ENCODE measurements at regions not wholly inside any gene's neighbourhood (a gene's known extent, or its start where the extent isn't known, plus 50 kb on each side); places are given as distances from the start of the nearest gene placed in this dataset.
A peak's percentile ranks its signal among the peaks of the same experiment; 100 is the strongest.

- H3K18ac ChIP-seq (ENCODE audit: low read length): peak overlapping the region; percentile 32
- H3K36me3 ChIP-seq (ENCODE audit: control insufficient read depth, insufficient read depth, low read length): no peaks in the 10 kb centered on the region
- H4K5ac ChIP-seq (ENCODE audit: low read length): no peak overlapping the region
- H3K4me3 ChIP-seq (ENCODE audit: low read length): no peak overlapping the region
- H3K79me2 ChIP-seq (ENCODE audit: control insufficient read depth, insufficient read depth, low read length): no peaks in the 10 kb centered on the region
- H3K23ac ChIP-seq (ENCODE audit: low read length): no peak overlapping the region
- H3K27me3 ChIP-seq (ENCODE audit: insufficient read depth, low read length, poor library complexity): no peaks in the 10 kb centered on the region
- no CpG with 5 or more reads among the region's 1 CpG for WGBS (ENCODE audit: extremely low coverage, insufficient coverage, low lambda C conversion rate)
- H3K27ac ChIP-seq (ENCODE audit: low read depth, low read length): no peak overlapping the region
- no peaks in the 10 kb centered on the region for H3K79me1 ChIP-seq (ENCODE audit: low read length)
- no peak overlapping the region for H2AK5ac ChIP-seq (ENCODE audit: low read length)
- no peak overlapping the region for H2BK15ac ChIP-seq (replicated peaks; ENCODE audit: low read depth)
- no peak overlapping the region for H2BK120ac ChIP-seq (ENCODE audit: low read depth, low read length)
- no peak overlapping the region for H4K8ac ChIP-seq (ENCODE audit: low read depth, low read length)
- DNase-seq: peak; percentile 46
- no peak overlapping the region for H3K4me2 ChIP-seq (ENCODE audit: low read length)
- no peaks in the 10 kb centered on the region for H3K4me1 ChIP-seq (ENCODE audit: control insufficient read depth, low read depth, low read length)
- no peak overlapping the region for H3K56ac ChIP-seq (ENCODE audit: low read length)
- H2BK5ac ChIP-seq (ENCODE audit: low read length): no peak overlapping the region
- H3K9ac ChIP-seq (ENCODE audit: low read length): no peak overlapping the region
- no peak overlapping the region for H3K4ac ChIP-seq (ENCODE audit: low read depth, low read length)
Observed at GRCh38 chr6:119446115-119446554, 96.6 kb upstream of the MAN1A1 start.

- Histone ChIP-seq H2BK120ac (ENCODE audit: low read depth, low read length) (no peak overlapping the region), H2BK5ac (ENCODE audit: low read length) (no peak overlapping the region), H3K4me2 (ENCODE audit: low read length) (no peak overlapping the region), H4K8ac (ENCODE audit: low read depth, low read length) (no peak overlapping the region), H2BK15ac (replicated peaks; ENCODE audit: low read depth) (no peak overlapping the region), H3K4me1 (ENCODE audit: control insufficient read depth, low read depth, low read length) (no peaks in the 10 kb centered on the region), H3K9ac (ENCODE audit: low read length) (no peak overlapping the region), H3K36me3 (ENCODE audit: control insufficient read depth, insufficient read depth, low read length) (no peaks in the 10 kb centered on the region), H3K4ac (ENCODE audit: low read depth, low read length) (no peak overlapping the region), H2AK5ac (ENCODE audit: low read length) (no peak overlapping the region), H3K79me1 (ENCODE audit: low read length) (no peaks in the 10 kb centered on the region), H3K56ac (ENCODE audit: low read length) (no peak overlapping the region), H3K4me3 (ENCODE audit: low read length) (no peak overlapping the region), H3K27ac (ENCODE audit: low read depth, low read length) (no peak overlapping the region), H3K18ac (ENCODE audit: low read length) (no peak overlapping the region), H3K27me3 (ENCODE audit: insufficient read depth, low read length, poor library complexity) (no peaks in the 10 kb centered on the region), H4K5ac (ENCODE audit: low read length) (no peak overlapping the region), H3K23ac (ENCODE audit: low read length) (no peak overlapping the region), H3K79me2 (ENCODE audit: control insufficient read depth, insufficient read depth, low read length) (no peaks in the 10 kb centered on the region)
- peak; percentile 53 for DNase-seq
- no CpG with 5 or more reads among the region's 4 CpGs for WGBS (ENCODE audit: extremely low coverage, insufficient coverage, low lambda C conversion rate)
Observed at GRCh38 chr6:119445666-119446065, 96.1 kb upstream of the MAN1A1 start.

- no peak overlapping the region for H4K8ac ChIP-seq (ENCODE audit: low read depth, low read length)
- WGBS (ENCODE audit: extremely low coverage, insufficient coverage, low lambda C conversion rate): no CpG with 5 or more reads among the region's 4 CpGs
- no peaks in the 10 kb centered on the region for H3K79me1 ChIP-seq (ENCODE audit: low read length)
- H2AK5ac ChIP-seq (ENCODE audit: low read length): no peak overlapping the region
- H3K4me2 ChIP-seq (ENCODE audit: low read length): no peak overlapping the region
- H3K18ac ChIP-seq (ENCODE audit: low read length): no peak overlapping the region
- H3K9ac ChIP-seq (ENCODE audit: low read length): no peak overlapping the region
- no peaks in the 10 kb centered on the region for H3K4me1 ChIP-seq (ENCODE audit: control insufficient read depth, low read depth, low read length)
- no peaks in the 10 kb centered on the region for H3K27me3 ChIP-seq (ENCODE audit: insufficient read depth, low read length, poor library complexity)
- H2BK5ac ChIP-seq (ENCODE audit: low read length): no peak overlapping the region
- no peak overlapping the region for H3K4me3 ChIP-seq (ENCODE audit: low read length)
- H2BK15ac ChIP-seq (replicated peaks; ENCODE audit: low read depth): no peak overlapping the region
- H2BK120ac ChIP-seq (ENCODE audit: low read depth, low read length): no peak overlapping the region
- H3K36me3 ChIP-seq (ENCODE audit: control insufficient read depth, insufficient read depth, low read length): no peaks in the 10 kb centered on the region
- no peak overlapping the region for H3K23ac ChIP-seq (ENCODE audit: low read length)
- H4K5ac ChIP-seq (ENCODE audit: low read length): no peak overlapping the region
- H3K4ac ChIP-seq (ENCODE audit: low read depth, low read length): no peak overlapping the region
- no peaks in the 10 kb centered on the region for H3K79me2 ChIP-seq (ENCODE audit: control insufficient read depth, insufficient read depth, low read length)
- H3K27ac ChIP-seq (ENCODE audit: low read depth, low read length): no peak overlapping the region
- no peak for DNase-seq
- no peak overlapping the region for H3K56ac ChIP-seq (ENCODE audit: low read length)
Observed at GRCh38 chr6:119444642-119445557, 95.3 kb upstream of the MAN1A1 start.

- no peaks in the 10 kb centered on the region for H3K79me2 ChIP-seq (ENCODE audit: control insufficient read depth, insufficient read depth, low read length)
- H3K4ac ChIP-seq (ENCODE audit: low read depth, low read length): no peak overlapping the region
- no peak overlapping the region for H3K4me2 ChIP-seq (ENCODE audit: low read length)
- no peaks in the 10 kb centered on the region for H3K27me3 ChIP-seq (ENCODE audit: insufficient read depth, low read length, poor library complexity)
- H4K5ac ChIP-seq (ENCODE audit: low read length): no peak overlapping the region
- H2BK5ac ChIP-seq (ENCODE audit: low read length): no peak overlapping the region
- no peak overlapping the region for H3K56ac ChIP-seq (ENCODE audit: low read length)
- no peak overlapping the region for H3K4me3 ChIP-seq (ENCODE audit: low read length)
- H3K9ac ChIP-seq (ENCODE audit: low read length): no peak overlapping the region
- no peak overlapping the region for H3K27ac ChIP-seq (ENCODE audit: low read depth, low read length)
- no peak overlapping the region for H2BK120ac ChIP-seq (ENCODE audit: low read depth, low read length)
- H3K36me3 ChIP-seq (ENCODE audit: control insufficient read depth, insufficient read depth, low read length): no peaks in the 10 kb centered on the region
- no peak for DNase-seq
- peak overlapping the region; percentile 11 for H2AK5ac ChIP-seq (ENCODE audit: low read length)
- H3K18ac ChIP-seq (ENCODE audit: low read length): no peak overlapping the region
- no peaks in the 10 kb centered on the region for H3K4me1 ChIP-seq (ENCODE audit: control insufficient read depth, low read depth, low read length)
- H4K8ac ChIP-seq (ENCODE audit: low read depth, low read length): no peak overlapping the region
- no peaks in the 10 kb centered on the region for H3K79me1 ChIP-seq (ENCODE audit: low read length)
- H3K23ac ChIP-seq (ENCODE audit: low read length): no peak overlapping the region
- WGBS (ENCODE audit: extremely low coverage, insufficient coverage, low lambda C conversion rate): no CpG with 5 or more reads among the region's 7 CpGs
- no peak overlapping the region for H2BK15ac ChIP-seq (replicated peaks; ENCODE audit: low read depth)
Observed at GRCh38 chr6:119443993-119444641, 94.6 kb upstream of the MAN1A1 start.

- no peak overlapping the region for H4K5ac ChIP-seq (ENCODE audit: low read length)
- no peak for DNase-seq
- no CpG with 5 or more reads among the region's 9 CpGs for WGBS (ENCODE audit: extremely low coverage, insufficient coverage, low lambda C conversion rate)
- no peak overlapping the region for H3K4me2 ChIP-seq (ENCODE audit: low read length)
- H3K18ac ChIP-seq (ENCODE audit: low read length): no peak overlapping the region
- no peak overlapping the region for H2BK5ac ChIP-seq (ENCODE audit: low read length)
- H2BK15ac ChIP-seq (replicated peaks; ENCODE audit: low read depth): no peak overlapping the region
- H3K56ac ChIP-seq (ENCODE audit: low read length): no peak overlapping the region
- no peak overlapping the region for H3K4me3 ChIP-seq (ENCODE audit: low read length)
- no peak overlapping the region for H3K4ac ChIP-seq (ENCODE audit: low read depth, low read length)
- H3K9ac ChIP-seq (ENCODE audit: low read length): no peak overlapping the region
- H3K23ac ChIP-seq (ENCODE audit: low read length): no peak overlapping the region
- H3K79me1 ChIP-seq (ENCODE audit: low read length): no peaks in the 10 kb centered on the region
- H3K4me1 ChIP-seq (ENCODE audit: control insufficient read depth, low read depth, low read length): no peaks in the 10 kb centered on the region
- H3K27me3 ChIP-seq (ENCODE audit: insufficient read depth, low read length, poor library complexity): no peaks in the 10 kb centered on the region
- H2BK120ac ChIP-seq (ENCODE audit: low read depth, low read length): no peak overlapping the region
- no peak overlapping the region for H4K8ac ChIP-seq (ENCODE audit: low read depth, low read length)
- no peak overlapping the region for H3K27ac ChIP-seq (ENCODE audit: low read depth, low read length)
- H3K79me2 ChIP-seq (ENCODE audit: control insufficient read depth, insufficient read depth, low read length): no peaks in the 10 kb centered on the region
- H2AK5ac ChIP-seq (ENCODE audit: low read length): no peak overlapping the region
- no peaks in the 10 kb centered on the region for H3K36me3 ChIP-seq (ENCODE audit: control insufficient read depth, insufficient read depth, low read length)
Observed at GRCh38 chr6:119442776-119443184, 93.2 kb upstream of the MAN1A1 start.

Measured in mesendoderm (in vitro differentiated cells).